ENCODE measurements at regions not wholly inside any gene's neighbourhood (a gene's known extent, or its start where the extent isn't known, plus 50 kb on each side); places are given as distances from the start of the nearest gene placed in this dataset.
A peak's percentile ranks its signal among the peaks of the same experiment; 100 is the strongest.

DNA sequence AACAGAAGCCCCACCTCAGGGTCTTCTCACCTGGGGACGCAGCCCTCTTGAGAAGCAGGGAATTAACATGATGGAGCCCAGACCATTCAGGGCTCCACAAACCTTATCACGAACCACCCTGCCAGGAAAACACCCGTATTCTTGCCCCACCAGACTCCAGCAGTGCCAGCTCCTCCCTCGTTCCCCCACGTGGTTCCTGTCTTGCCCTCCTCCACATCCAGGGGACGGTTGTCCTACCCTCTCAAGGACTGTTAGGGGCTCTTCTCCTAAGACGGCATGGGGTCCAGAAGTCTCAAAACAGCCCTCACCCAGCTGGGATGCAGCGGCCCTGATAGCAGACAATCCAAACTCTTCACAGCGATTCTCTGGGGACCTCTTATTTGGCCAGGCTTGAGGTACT lies 372.2 kb upstream of the HS6ST1 start:
- Mint-ChIP-seq H3K27me3 (peaks cover 4% of the 10 kb centered on the region), H3K27ac (no peak overlapping the region), H3K9me3 (no peaks in the 10 kb centered on the region), H3K36me3 (no peaks in the 10 kb centered on the region), H3K4me3 (no peak overlapping the region), H3K4me1 (no peaks in the 10 kb centered on the region)
- H3K27ac ChIP-seq (ENCODE audit: insufficient read depth, low read length, poor library complexity, severe bottlenecking) = no peak overlapping the region
- ATAC-seq (ENCODE audit: low read depth in 2 of 2) = no peak
- no peaks in the 10 kb centered on the region for H3K27me3 ChIP-seq (ENCODE audit: control insufficient read depth, insufficient read depth, low read length)
- H3K4me3 ChIP-seq (ENCODE audit: low read depth, low read length) = no peak overlapping the region
- no peaks in the 10 kb centered on the region for H3K4me1 ChIP-seq (ENCODE audit: control insufficient read depth, insufficient read depth, low read length, poor library complexity, severe bottlenecking)
- H3K36me3 ChIP-seq (ENCODE audit: control insufficient read depth, insufficient read depth, low read length) = no peaks in the 10 kb centered on the region
- no peak for DNase-seq
- H3K9me3 ChIP-seq (ENCODE audit: control insufficient read depth in 2 of 2, low read length in 2 of 2) = no peaks in the 10 kb centered on the region

DNA sequence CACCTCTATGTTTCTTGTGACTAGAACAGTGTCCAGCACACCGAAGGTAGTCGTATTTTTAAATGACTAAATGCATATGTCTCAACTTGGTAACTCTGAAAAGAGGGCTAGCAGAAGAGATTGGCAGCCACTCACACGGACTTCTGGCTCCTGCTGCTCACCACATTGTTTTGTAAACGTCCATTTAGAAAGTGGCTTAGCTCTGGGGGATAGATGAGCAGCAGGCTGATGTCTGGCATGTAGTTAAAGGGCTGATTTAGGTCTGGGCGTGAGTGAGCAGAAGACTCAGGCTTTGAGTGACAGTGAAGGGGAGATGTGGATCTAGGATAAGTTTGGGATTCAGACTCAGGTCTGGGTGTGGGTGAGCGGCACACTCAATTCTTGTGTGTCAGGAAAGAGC lies 372.9 kb upstream of the HS6ST1 start:
- DNase-seq = no peak
- Mint-ChIP-seq H3K9me3 (no peaks in the 10 kb centered on the region), H3K27ac (no peak overlapping the region), H3K36me3 (no peaks in the 10 kb centered on the region), H3K27me3 (peaks cover 4% of the 10 kb centered on the region), H3K4me1 (no peaks in the 10 kb centered on the region), H3K4me3 (no peak overlapping the region)
- no peaks in the 10 kb centered on the region for H3K9me3 ChIP-seq (ENCODE audit: control insufficient read depth in 2 of 2, low read length in 2 of 2)
- H3K36me3 ChIP-seq (ENCODE audit: control insufficient read depth, insufficient read depth, low read length) = no peaks in the 10 kb centered on the region
- no peaks in the 10 kb centered on the region for H3K27me3 ChIP-seq (ENCODE audit: control insufficient read depth, insufficient read depth, low read length)
- H3K4me1 ChIP-seq (ENCODE audit: control insufficient read depth, insufficient read depth, low read length, poor library complexity, severe bottlenecking) = no peaks in the 10 kb centered on the region
- no peak for ATAC-seq (ENCODE audit: low read depth in 2 of 2)
- no peak overlapping the region for H3K27ac ChIP-seq (ENCODE audit: insufficient read depth, low read length, poor library complexity, severe bottlenecking)
- H3K4me3 ChIP-seq (ENCODE audit: low read depth, low read length) = no peak overlapping the region

DNA sequence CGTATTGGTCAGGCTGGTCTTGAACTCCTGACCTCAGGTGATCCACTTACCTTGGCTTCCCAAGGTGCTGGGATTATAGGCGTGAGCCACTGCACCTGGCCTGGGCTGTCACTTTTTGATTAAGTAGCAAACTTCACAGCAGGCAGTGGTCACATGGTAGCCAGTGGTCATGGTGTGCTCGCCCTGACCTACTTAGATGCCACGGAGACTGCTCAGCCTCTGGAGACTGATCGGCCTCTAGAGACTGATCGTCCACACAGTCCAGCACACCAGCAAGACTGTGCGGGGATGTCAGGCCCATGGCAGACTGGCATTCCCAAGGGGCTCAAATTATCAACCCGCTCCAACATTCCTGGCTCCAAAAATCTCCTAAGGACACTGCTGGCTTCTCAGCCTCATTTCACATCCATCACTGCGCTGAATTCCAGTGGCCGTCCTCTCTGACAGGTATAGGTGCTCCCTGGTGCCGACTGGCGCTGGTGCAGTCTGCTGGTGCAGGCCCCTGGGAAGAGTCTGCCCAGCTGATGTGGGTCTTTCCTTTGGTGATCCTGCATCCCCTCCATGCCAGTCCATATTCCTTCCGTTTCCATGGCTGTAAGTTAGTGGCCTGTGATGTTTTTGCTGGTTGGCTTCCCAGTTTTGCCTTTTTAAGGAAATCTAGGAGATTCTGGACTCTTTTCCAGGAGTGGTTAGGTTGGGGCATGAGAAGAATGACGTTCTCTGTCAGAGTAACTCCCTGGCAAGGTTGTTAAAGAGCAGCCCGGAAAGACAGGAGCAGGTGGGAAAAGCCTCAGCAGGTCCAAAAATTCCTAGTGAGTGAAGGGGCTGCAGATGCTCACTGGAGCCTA lies 374.5 kb upstream of the HS6ST1 start:
- Mint-ChIP-seq H3K9me3 (peaks cover 0 to 1% (median 0%) of the 10 kb centered on the region in 7 donors), H3K27ac (no peak overlapping the region), H3K27me3 (peaks cover 4% of the 10 kb centered on the region), H3K36me3 (no peaks in the 10 kb centered on the region), H3K4me3 (no peak overlapping the region), H3K4me1 (no peaks in the 10 kb centered on the region)
- DNase-seq = no peak
- no peaks in the 10 kb centered on the region for H3K4me1 ChIP-seq (ENCODE audit: control insufficient read depth, insufficient read depth, low read length, poor library complexity, severe bottlenecking)
- ATAC-seq (ENCODE audit: low read depth in 2 of 2) = no peak
- no peaks in the 10 kb centered on the region for H3K27me3 ChIP-seq (ENCODE audit: control insufficient read depth, insufficient read depth, low read length)
- no peak overlapping the region for H3K4me3 ChIP-seq (ENCODE audit: low read depth, low read length)
- no peaks in the 10 kb centered on the region for H3K9me3 ChIP-seq (ENCODE audit: control insufficient read depth in 2 of 2, low read length in 2 of 2)
- H3K27ac ChIP-seq (ENCODE audit: insufficient read depth, low read length, poor library complexity, severe bottlenecking) = no peak overlapping the region
- H3K36me3 ChIP-seq (ENCODE audit: control insufficient read depth, insufficient read depth, low read length) = no peaks in the 10 kb centered on the region

DNA sequence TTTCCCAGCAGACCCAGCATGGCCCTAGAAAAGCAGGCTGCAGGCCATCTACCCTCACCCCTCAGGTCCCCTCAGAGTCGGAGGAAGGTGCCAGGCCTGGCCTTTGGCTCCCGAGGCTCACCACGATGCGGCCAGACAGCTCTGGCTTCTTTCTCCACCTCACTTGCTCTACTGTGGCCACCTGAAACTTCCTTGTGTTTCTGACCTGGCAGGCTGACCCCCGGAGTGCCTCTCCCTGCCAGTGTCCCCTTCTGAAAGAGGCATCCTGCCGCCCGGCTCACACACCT lies 375.0 kb upstream of the HS6ST1 start:
- Mint-ChIP-seq H3K9me3 (peaks cover 0 to 1% (median 0%) of the 10 kb centered on the region in 7 donors), H3K36me3 (no peaks in the 10 kb centered on the region), H3K27ac (no peak overlapping the region), H3K4me1 (no peaks in the 10 kb centered on the region), H3K27me3 (peaks cover 7% of the 10 kb centered on the region), H3K4me3 (peak overlapping the region in 1 of 4 donors; percentile 32)
- Histone ChIP-seq H3K9me3 (ENCODE audit: control insufficient read depth in 2 of 2, low read length in 2 of 2) (no peaks in the 10 kb centered on the region), H3K27me3 (ENCODE audit: control insufficient read depth, insufficient read depth, low read length) (no peaks in the 10 kb centered on the region), H3K4me3 (ENCODE audit: low read depth, low read length) (no peak overlapping the region), H3K36me3 (ENCODE audit: control insufficient read depth, insufficient read depth, low read length) (no peaks in the 10 kb centered on the region), H3K27ac (ENCODE audit: insufficient read depth, low read length, poor library complexity, severe bottlenecking) (no peak overlapping the region), H3K4me1 (ENCODE audit: control insufficient read depth, insufficient read depth, low read length, poor library complexity, severe bottlenecking) (no peaks in the 10 kb centered on the region)
- ATAC-seq (ENCODE audit: low read depth in 2 of 2) = no peak
- no peak for DNase-seq

DNA sequence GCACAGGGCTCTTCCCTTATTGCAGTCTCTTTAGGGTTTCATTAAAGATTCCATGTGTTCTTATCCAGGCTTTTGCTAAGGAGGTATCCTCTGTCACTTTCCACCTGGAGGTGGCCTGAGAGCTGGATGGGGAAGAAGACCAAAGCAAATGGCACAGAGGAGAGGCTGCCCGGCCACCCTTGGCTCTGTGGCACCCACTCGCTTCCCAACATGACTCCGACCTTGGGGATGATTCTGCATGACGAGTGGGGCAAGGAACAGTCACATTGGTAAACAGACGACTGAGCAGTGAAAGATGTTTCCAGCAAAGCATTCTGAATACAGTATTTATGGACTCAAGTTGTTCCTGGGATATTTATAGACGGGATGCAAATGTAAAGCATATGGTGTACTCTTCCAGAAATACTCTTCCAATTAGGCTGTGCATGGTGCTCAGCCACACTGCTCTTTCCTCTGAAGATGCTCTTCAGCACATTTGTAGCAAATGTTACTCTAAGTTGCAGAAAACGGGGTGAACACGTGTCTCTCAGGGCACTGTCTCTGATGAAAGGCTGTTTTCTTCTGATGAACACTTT lies 377.1 kb upstream of the HS6ST1 start:
- H3K4me1 Mint-ChIP-seq = no peaks in the 10 kb centered on the region
- H3K36me3 ChIP-seq (ENCODE audit: control insufficient read depth, insufficient read depth, low read length) = no peaks in the 10 kb centered on the region
- H3K27me3 Mint-ChIP-seq = peaks cover 9% of the 10 kb centered on the region

DNA sequence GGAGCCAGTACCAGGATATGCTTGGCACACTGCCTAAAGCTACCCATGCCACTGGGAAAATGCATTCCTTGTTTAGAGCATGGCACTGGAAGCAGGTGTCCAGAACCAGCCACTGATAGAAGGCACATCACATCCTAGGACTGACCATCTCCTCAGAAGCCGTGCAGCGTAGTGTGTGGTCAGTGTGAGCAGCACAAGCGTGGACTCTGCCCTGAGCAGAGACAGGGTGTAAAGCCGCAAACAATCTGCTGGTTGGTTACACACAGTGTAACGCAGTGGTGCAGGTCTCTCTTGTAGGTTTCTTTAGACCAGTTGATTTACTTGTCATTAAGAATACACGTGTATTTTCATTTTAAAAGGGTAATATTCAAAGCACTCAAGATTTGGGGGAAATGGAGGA lies 377.8 kb upstream of the HS6ST1 start:
- H3K9me3 Mint-ChIP-seq = peaks cover 0 to 1% (median 0%) of the 10 kb centered on the region in 7 donors
- H3K4me1 Mint-ChIP-seq = no peaks in the 10 kb centered on the region
- Histone ChIP-seq H3K36me3 (ENCODE audit: control insufficient read depth, insufficient read depth, low read length) (no peaks in the 10 kb centered on the region), H3K27me3 (ENCODE audit: control insufficient read depth, insufficient read depth, low read length) (no peaks in the 10 kb centered on the region), H3K4me1 (ENCODE audit: control insufficient read depth, insufficient read depth, low read length, poor library complexity, severe bottlenecking) (no peaks in the 10 kb centered on the region), H3K27ac (ENCODE audit: insufficient read depth, low read length, poor library complexity, severe bottlenecking) (no peak overlapping the region), H3K9me3 (ENCODE audit: control insufficient read depth in 2 of 2, low read length in 2 of 2) (no peaks in the 10 kb centered on the region), H3K4me3 (ENCODE audit: low read depth, low read length) (no peak overlapping the region)
- H3K27ac Mint-ChIP-seq = no peak overlapping the region
- ATAC-seq (ENCODE audit: low read depth in 2 of 2) (no peak), DNase-seq (no peak)
- H3K36me3 Mint-ChIP-seq = no peaks in the 10 kb centered on the region
- peaks cover 9% of the 10 kb centered on the region for H3K27me3 Mint-ChIP-seq
- no peak overlapping the region for H3K4me3 Mint-ChIP-seq

More for the DNA sequence above, 377.1 kb upstream of the HS6ST1 start:
- no peak overlapping the region for H3K27ac Mint-ChIP-seq
- no peak overlapping the region for H3K4me3 Mint-ChIP-seq
- no peaks in the 10 kb centered on the region for H3K36me3 Mint-ChIP-seq
- Histone ChIP-seq H3K27me3 (ENCODE audit: control insufficient read depth, insufficient read depth, low read length) (no peaks in the 10 kb centered on the region), H3K4me1 (ENCODE audit: control insufficient read depth, insufficient read depth, low read length, poor library complexity, severe bottlenecking) (no peaks in the 10 kb centered on the region), H3K27ac (ENCODE audit: insufficient read depth, low read length, poor library complexity, severe bottlenecking) (no peak overlapping the region), H3K4me3 (ENCODE audit: low read depth, low read length) (no peak overlapping the region), H3K9me3 (ENCODE audit: control insufficient read depth in 2 of 2, low read length in 2 of 2) (no peaks in the 10 kb centered on the region)
- ATAC-seq (ENCODE audit: low read depth in 2 of 2) = no peak
- H3K9me3 Mint-ChIP-seq = peaks cover 0 to 1% (median 0%) of the 10 kb centered on the region in 7 donors
- DNase-seq = no peak

DNA sequence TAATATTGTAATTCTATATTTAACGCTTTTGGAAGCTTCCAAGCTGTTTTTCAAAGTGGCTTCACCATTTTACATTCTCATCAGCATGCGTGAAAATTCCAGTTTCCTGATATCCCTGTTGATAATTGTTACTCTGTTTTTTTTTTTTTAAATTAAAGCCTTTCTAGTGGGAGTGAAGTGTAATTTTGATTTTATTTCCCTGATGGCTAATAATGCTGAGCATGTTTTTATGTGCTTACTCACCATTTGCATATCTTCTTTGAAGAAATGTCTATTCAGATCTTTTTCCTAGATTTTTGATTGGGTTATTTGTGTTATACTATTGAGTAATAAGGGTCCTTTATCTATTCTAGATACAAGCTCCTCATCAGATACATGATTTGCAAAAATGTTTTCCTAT lies 382.8 kb upstream of the HS6ST1 start:
- H3K4me3 ChIP-seq (ENCODE audit: low read depth, low read length) = no peak overlapping the region
- no peaks in the 10 kb centered on the region for H3K27me3 ChIP-seq (ENCODE audit: control insufficient read depth, insufficient read depth, low read length)
- H3K27ac ChIP-seq (ENCODE audit: insufficient read depth, low read length, poor library complexity, severe bottlenecking) = no peak overlapping the region
- Mint-ChIP-seq H3K4me3 (no peak overlapping the region), H3K27me3 (peaks cover 5% of the 10 kb centered on the region), H3K36me3 (no peaks in the 10 kb centered on the region), H3K9me3 (peaks cover 0 to 15% (median 3%) of the 10 kb centered on the region in 7 donors), H3K27ac (no peak overlapping the region), H3K4me1 (no peaks in the 10 kb centered on the region)
- no peaks in the 10 kb centered on the region for H3K36me3 ChIP-seq (ENCODE audit: control insufficient read depth, insufficient read depth, low read length)
- no peaks in the 10 kb centered on the region for H3K9me3 ChIP-seq (ENCODE audit: control insufficient read depth in 2 of 2, low read length in 2 of 2)
- DNase-seq = no peak
- no peaks in the 10 kb centered on the region for H3K4me1 ChIP-seq (ENCODE audit: control insufficient read depth, insufficient read depth, low read length, poor library complexity, severe bottlenecking)
- ATAC-seq (ENCODE audit: low read depth in 2 of 2) = no peak

DNA sequence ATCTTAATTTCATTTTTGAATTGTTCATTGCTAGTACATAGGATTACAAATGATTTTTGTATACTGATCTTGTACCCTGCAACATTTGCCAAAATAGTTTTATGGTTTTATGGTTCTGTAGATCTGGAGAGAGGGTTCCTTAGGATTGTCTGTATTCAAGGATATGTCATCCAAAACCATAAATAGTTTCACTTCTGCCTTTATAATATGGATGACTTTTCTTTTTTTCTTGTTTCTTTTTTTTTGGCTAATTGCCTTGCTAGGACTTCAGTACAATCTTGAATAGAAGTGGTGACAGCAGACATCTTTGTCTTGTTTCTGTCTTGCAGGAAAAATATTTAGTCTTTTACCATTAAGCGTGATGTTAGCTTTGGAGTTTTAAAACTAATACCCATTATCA lies 383.9 kb upstream of the HS6ST1 start:
- Histone ChIP-seq H3K36me3 (ENCODE audit: control insufficient read depth, insufficient read depth, low read length) (no peaks in the 10 kb centered on the region), H3K9me3 (ENCODE audit: control insufficient read depth in 2 of 2, low read length in 2 of 2) (peaks cover 0 to 5% of the 10 kb centered on the region in 2 experiments), H3K27me3 (ENCODE audit: control insufficient read depth, insufficient read depth, low read length) (no peaks in the 10 kb centered on the region), H3K4me3 (ENCODE audit: low read depth, low read length) (no peak overlapping the region), H3K4me1 (ENCODE audit: control insufficient read depth, insufficient read depth, low read length, poor library complexity, severe bottlenecking) (no peaks in the 10 kb centered on the region), H3K27ac (ENCODE audit: insufficient read depth, low read length, poor library complexity, severe bottlenecking) (no peak overlapping the region)
- ATAC-seq (ENCODE audit: low read depth in 2 of 2) = no peak
- Mint-ChIP-seq H3K4me1 (no peaks in the 10 kb centered on the region), H3K27me3 (peaks cover 5% of the 10 kb centered on the region), H3K27ac (no peak overlapping the region), H3K36me3 (no peaks in the 10 kb centered on the region), H3K9me3 (peaks cover 0 to 17% (median 4%) of the 10 kb centered on the region in 7 donors), H3K4me3 (no peak overlapping the region)
- DNase-seq = no peak

Data from CD4-positive, CD25-positive, alpha-beta regulatory T cell (primary cell).